Naive thymus-derived CD8-positive, alpha-beta T cell (primary cell): ENCODE measurements at regions not wholly inside any gene's neighbourhood (a gene's known extent, or its start where the extent isn't known, plus 50 kb on each side); places are given as distances from the start of the nearest gene placed in this dataset.

Source experiments
- ATAC-seq, 2 donors: fragments of 150-1000 bp; cut with Tn5 transposase in 1 of 2; sonication (Bioruptor Pico), chemical (Tn5 transposase) in 1 of 2; 1 replicate in 1 of 2; 2 replicates in 1 of 2; pipeline ENCODE4 v1.10.0; 2021; ENCODE audit warnings: mild to moderate bottlenecking in 2 of 2, moderate library complexity in 2 of 2
- POLR2A ChIA-PET: fragments of 350-600 bp; sonication (Branson Sonifier 250); formaldehyde crosslinking; loops from one replicate; lab custom pipeline; 2021; ENCODE audit warnings: antibody characterized with exemption; lab: Charles Lee
- DNase-seq, 10 donors: peaks; one replicate each; pipeline versions ENCODE4 v3.0.0 to v3.0.0-alpha.2; 2020 to 2022
- H3K27ac Mint-ChIP-seq, 10 donors: one replicate each; pipeline ENCODE4 v1.8.0; 2020 to 2022; ENCODE audit warnings: mild to moderate bottlenecking in 10 of 10, mixed read lengths in 10 of 10, moderate library complexity in 4 of 10, inconsistent platforms in 1 of 10
- H3K27me3 Mint-ChIP-seq, 5 donors: one replicate each; pipeline ENCODE4 v1.8.0; 2021 to 2022; ENCODE audit warnings: mixed read lengths in 5 of 5
- H3K36me3 Mint-ChIP-seq, 3 donors: one replicate each; pipeline ENCODE4 v1.8.0; 2020 to 2022; ENCODE audit warnings: mixed read lengths in 3 of 3, mild to moderate bottlenecking in 2 of 3, inconsistent platforms in 1 of 3
- H3K4me1 Mint-ChIP-seq, 4 donors: one replicate each; pipeline ENCODE4 v1.8.0; 2021 to 2022; ENCODE audit warnings: mixed read lengths in 4 of 4
- H3K4me3 Mint-ChIP-seq, 10 donors: one replicate each; pipeline ENCODE4 v1.8.0; 2020 to 2022; ENCODE audit warnings: mild to moderate bottlenecking in 10 of 10, mixed read lengths in 10 of 10, moderate library complexity in 6 of 10, inconsistent platforms in 1 of 10
- H3K9me3 Mint-ChIP-seq, 9 donors: one replicate each; pipeline ENCODE4 v1.8.0; 2020 to 2022; ENCODE audit warnings: mixed read lengths in 9 of 9, mild to moderate bottlenecking in 3 of 9, inconsistent platforms in 1 of 9, moderate library complexity in 1 of 9

DNA sequence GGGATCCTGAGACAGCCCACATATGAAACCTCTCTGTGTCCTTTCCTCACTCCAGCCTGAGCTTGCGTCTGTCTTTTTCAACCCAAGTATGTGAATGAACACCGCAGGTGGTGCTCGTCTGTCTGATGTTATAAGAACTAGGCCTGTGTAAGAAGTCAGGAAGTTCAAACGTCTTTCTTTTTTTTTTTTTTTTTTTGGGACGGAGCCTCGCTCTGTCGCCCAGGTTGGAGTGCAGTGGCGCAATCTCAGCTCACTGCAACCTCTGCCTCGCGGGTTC is 92.3 kb downstream of the ANKRD10 start:
- peak in 3 of 10 donors; percentile 28 to 38 (median 29) for DNase-seq
- peak; percentile 77 to 83 for ATAC-seq
- peaks cover 0 to 4% (median 0%) of the 10 kb centered on the region in 9 donors for H3K9me3 Mint-ChIP-seq
- POLR2A ChIA-PET, result interaction anchor here (0.7 to 2.9 kb wide), 6 partner anchors 92 to 297 kb away, joined by 3 to 23 read pairs (median 4); partner anchors contain the start of genes ANKRD10 and ING1
- peak overlapping the region; percentile 82 to 95 (median 91) for H3K4me3 Mint-ChIP-seq
- peaks cover 0 to 18% (median 11%) of the 10 kb centered on the region in 4 donors for H3K4me1 Mint-ChIP-seq
- H3K27me3 Mint-ChIP-seq, result no peaks in the 10 kb centered on the region
- H3K36me3 Mint-ChIP-seq, result peaks cover 0 to 9% (median 0%) of the 10 kb centered on the region in 3 donors
- H3K27ac Mint-ChIP-seq, result peak overlapping the region; percentile 68 to 95 (median 91)

DNA sequence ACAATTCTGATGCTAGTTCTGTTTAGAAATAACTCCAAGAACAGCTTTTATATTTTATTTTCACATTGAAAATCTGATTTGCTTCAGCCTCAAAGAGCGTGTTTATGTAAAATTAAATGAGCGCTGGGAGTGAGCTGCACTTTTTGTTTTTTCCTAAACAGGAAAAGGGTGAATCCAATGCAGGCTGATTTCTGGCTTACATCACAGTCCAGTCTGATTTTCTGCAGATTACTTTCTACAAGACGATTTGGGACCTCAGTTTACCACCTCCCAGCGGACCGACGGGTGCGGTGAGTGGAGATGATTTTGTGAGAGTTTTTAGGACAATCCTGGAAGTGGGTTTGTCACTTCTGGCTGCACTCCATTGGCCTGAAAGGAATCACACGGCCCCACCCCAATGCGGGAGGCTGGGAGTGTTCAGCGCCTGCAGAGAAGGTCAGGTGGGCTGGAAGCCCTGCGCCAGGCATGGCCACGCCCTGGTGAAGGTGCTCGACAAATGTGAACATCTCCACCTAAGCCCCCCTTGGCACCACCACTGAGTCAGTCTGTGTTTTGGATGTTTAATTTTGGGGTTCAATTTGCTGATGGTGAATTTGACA is 90.1 kb downstream of the ANKRD10 start:
- H3K27me3 Mint-ChIP-seq, result no peaks in the 10 kb centered on the region

DNA sequence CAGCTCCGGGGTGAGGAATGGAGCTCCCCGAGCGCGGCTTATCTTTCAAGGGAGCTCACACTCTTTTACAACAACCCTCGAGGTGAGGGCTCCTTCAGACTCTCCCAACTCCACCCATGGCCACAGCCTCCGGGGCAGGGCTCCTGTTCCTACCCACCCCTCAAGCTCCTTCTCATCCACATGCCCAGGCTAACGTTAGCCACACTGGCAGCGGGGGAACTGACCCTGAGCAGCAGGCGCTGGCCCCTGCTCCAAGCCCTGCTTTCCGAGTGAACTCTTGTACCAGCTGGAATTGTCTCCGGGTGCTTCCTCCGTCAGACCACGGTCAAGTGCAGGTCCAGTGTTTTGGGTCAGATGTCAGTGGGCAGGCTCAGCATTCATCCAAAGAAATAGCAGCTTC is 89.4 kb downstream of the ANKRD10 start:
- H3K27ac Mint-ChIP-seq, result no peak overlapping the region
- POLR2A ChIA-PET, result no interaction called here
- no peak for ATAC-seq

More for the DNA sequence above, 90.1 kb downstream of the ANKRD10 start:
- POLR2A ChIA-PET, result no interaction called here
- Mint-ChIP-seq H3K27ac (no peak overlapping the region), H3K4me3 (no peak overlapping the region), H3K4me1 (peaks cover 0 to 18% (median 6%) of the 10 kb centered on the region in 4 donors), H3K36me3 (peaks cover 0 to 12% (median 0%) of the 10 kb centered on the region in 3 donors), H3K9me3 (peaks cover 0 to 4% (median 0%) of the 10 kb centered on the region in 9 donors)
- no peak for DNase-seq
- no peak for ATAC-seq

GRCh38 chr13:110826101-110826500 is 88.8 kb downstream of the ANKRD10 start:
- Mint-ChIP-seq H3K4me1 (peaks cover 0 to 18% (median 5%) of the 10 kb centered on the region in 4 donors), H3K27me3 (peaks cover 0 to under 1% (median 0%) of the 10 kb centered on the region in 5 donors), H3K27ac (no peak overlapping the region), H3K9me3 (peaks cover 0 to 4% (median 0%) of the 10 kb centered on the region in 9 donors), H3K36me3 (peaks cover 0 to 12% (median 0%) of the 10 kb centered on the region in 3 donors), H3K4me3 (no peak overlapping the region)
- POLR2A ChIA-PET, result no interaction called here
- DNase-seq (no peak), ATAC-seq (no peak)

More for the DNA sequence above, 89.4 kb downstream of the ANKRD10 start:
- Mint-ChIP-seq H3K9me3 (peaks cover 0 to 4% (median 0%) of the 10 kb centered on the region in 9 donors), H3K4me3 (no peak overlapping the region), H3K4me1 (peaks cover 0 to 18% (median 5%) of the 10 kb centered on the region in 4 donors), H3K27me3 (no peaks in the 10 kb centered on the region), H3K36me3 (peaks cover 0 to 12% (median 0%) of the 10 kb centered on the region in 3 donors)
- no peak for DNase-seq

GRCh38 chr13:110826861-110827672 is 87.8 kb downstream of the ANKRD10 start:
- DNase-seq (no peak), ATAC-seq (no peak)
- POLR2A ChIA-PET, result no interaction called here

More at GRCh38 chr13:110826861-110827672, 87.8 kb downstream of the ANKRD10 start:
- Mint-ChIP-seq H3K9me3 (peaks cover 0 to 4% (median 0%) of the 10 kb centered on the region in 9 donors), H3K4me1 (peaks cover 0 to 12% (median 5%) of the 10 kb centered on the region in 4 donors), H3K27ac (no peak overlapping the region), H3K27me3 (peaks cover 0 to 2% (median 0%) of the 10 kb centered on the region in 5 donors), H3K4me3 (no peak overlapping the region), H3K36me3 (peaks cover 0 to 12% (median 0%) of the 10 kb centered on the region in 3 donors)
